ENCODE measurements at regions not wholly inside any gene's neighbourhood (a gene's known extent, or its start where the extent isn't known, plus 50 kb on each side); places are given as distances from the start of the nearest gene placed in this dataset.

GRCh38 chr3:118805007-118805406 is 229.6 kb downstream of the IGSF11 start:
- TF ChIP-seq POLR2A (IDR thresholded peaks at IDR 0.05) = no peak
- no peak for TF ChIP-seq CTCF (IDR thresholded peaks at IDR 0.05)
- TF ChIP-seq EP300 (IDR thresholded peaks at IDR 0.05; ENCODE audit: low read depth) = no peak
- TF ChIP-seq POLR2AphosphoS5 (IDR thresholded peaks at IDR 0.05) = no peak

All from transverse colon (tissue), 4 donors.